Inflammatory macrophage treated with lipopolysaccharide for 1 hour (primary cell): ENCODE measurements at regions not wholly inside any gene's neighbourhood (a gene's known extent, or its start where the extent isn't known, plus 50 kb on each side); places are given as distances from the start of the nearest gene placed in this dataset.
A peak's percentile ranks its signal among the peaks of the same experiment; 100 is the strongest.

Experiments used
- DNase-seq, 2 donors: peaks; one replicate each; pipeline ENCODE4 v3.0.0-alpha.2; 2020 to 2022

DNA sequence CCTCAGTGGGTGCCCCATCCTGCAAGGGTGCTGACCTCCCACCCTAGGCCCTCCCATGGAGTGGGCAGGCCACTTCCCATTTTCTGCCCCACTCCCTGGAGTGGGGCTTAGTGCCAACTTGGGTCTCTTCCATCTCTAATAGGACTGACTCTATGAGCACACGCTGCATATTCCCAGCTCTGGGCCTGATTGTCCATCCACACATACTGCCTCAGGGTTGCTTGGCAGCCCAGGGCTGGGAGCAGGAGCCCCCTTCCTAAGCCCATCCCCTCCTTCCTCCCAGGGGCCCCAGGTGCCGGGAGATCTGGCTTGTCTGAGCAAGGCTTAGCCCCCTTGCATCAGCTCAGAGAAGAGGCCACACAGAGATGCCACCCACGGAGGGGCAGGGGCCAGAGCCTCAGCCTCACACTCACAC lies 55.1 kb downstream of the PJA1 start:
- no peak for DNase-seq

DNA sequence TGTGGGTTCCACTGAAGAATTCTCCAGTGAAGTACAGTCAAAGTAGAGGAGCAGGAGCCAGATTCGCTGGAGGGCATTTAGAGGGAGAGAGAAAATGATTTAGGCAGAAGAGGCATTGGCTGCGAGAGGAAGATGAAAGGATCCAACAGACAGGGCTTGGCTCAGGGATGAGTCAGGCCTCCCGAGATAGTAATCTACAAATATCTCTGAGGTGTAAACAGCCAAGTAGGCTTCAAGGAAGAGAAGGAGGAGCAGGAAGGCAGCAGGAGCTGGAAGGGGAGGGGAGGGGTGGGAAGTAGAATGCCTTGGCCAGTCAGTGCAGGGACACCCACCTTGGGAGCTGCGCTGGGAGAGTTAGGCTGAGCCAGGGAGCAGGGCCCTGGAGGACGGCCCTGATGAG lies 55.5 kb downstream of the PJA1 start:
- DNase-seq: no peak

- DNase-seq: no peak
These were observed 56.1 kb downstream of the PJA1 start for GRCh38 chrX:69109036-69109663.

DNA sequence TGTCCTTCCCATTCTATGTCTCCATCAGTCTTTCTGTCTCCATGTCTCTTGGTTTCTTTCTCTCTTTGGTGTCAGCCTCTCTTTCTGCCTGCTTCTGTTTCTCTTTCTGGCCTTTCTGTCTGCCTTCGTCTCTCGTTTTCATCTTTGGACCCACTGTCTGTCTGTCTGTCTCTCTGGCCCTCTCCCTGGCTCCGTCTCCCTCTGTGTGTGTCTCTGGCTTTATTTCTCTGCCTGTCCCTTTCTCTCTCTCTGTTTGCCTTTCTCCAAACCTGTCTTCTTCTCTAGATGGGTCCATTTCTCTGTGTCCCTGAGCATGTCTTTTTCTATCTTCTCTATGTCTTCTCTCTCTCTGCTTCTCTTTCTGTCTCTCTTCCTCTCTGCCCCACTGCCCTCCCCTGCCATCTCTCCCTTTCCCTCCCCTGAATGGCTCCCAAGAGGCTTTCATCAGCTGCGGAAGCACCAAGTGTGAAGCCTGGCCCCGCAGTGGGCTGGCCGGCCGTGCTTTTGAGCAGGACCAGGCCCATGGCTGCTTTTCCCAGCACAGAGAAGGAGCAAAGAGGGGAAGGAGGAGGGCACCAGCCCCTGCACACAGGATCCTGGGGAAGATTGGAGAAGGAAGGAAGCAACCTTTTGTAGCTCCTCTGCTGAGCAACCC lies 57.4 kb downstream of the PJA1 start:
- DNase-seq: no peak

GRCh38 chrX:69107231-69107739 lies 58.0 kb downstream of the PJA1 start:
- DNase-seq: no peak

- no peak for DNase-seq
These were observed 60.4 kb downstream of the PJA1 start for GRCh38 chrX:69104756-69105434.

GRCh38 chrX:69103539-69103938 lies 61.7 kb downstream of the PJA1 start:
- DNase-seq: no peak

DNA sequence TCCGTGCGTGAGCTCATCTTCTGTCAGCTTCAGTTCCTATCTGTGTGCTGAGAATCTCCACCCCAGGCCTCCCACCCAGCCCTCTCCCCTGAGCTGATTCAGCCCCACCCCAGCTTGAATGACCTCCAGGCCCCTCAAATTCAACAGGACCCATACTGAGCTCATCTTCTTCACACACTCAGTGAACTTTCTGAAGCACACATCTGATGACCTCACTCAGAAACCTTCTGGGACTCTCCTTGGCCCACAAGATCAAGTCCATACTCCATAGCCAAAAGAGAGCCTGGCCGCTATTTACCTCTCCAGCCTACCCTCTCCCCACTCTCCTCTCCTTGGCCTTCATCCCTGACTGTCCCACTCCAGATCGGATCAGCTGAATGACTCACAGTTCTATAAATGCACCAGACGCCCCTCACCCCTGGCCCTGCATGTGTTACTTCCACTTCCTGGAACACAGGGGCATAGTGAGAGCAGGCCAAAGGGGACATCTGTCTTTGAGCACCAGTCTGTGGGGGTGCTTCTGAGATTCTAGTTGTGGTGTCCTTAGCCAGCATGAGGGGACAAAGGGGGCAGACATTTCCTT lies 62.5 kb downstream of the PJA1 start:
- DNase-seq: no peak

GRCh38 chrX:69101683-69102251 lies 63.5 kb downstream of the PJA1 start:
- no peak for DNase-seq

GRCh38 chrX:69100478-69100877 lies 64.8 kb downstream of the PJA1 start:
- no peak for DNase-seq

DNA sequence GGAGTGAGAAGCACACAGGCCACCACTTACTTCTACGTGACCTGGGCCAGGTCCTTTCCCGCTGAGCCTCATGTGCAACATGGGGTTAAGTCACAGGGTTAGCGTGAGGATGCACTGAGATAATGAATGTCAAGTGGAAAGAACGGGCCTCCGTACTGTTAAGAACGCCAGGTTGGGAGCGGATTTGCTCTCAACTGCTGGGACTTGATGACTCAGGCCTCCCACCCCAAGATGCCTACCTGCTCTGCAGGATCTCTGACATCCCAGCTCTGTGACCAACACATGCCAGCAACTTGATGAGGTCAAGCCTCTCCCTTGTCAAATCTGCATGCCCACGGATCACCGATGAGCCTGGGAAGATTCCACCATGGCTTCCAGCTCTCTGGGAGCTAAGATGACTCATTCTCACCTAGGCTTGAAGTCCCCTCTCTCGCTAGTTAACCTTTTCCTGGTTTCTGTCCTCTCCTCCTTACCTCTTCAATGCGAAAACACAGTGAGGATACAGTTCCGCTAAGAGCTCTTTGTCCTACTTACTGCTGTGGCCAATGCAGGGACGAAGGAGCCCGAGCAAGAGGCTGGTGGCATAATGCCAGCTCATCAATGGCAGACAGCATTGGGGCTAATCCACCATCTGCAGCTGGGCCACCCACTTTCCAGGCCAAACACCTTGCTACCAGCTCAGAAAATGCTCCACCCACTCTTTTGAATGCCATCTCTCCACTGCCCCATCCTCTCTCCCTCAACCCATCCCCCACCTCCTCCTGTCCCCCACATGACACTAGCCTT lies 67.6 kb downstream of the PJA1 start:
- no peak for DNase-seq

GRCh38 chrX:69096963-69097362 lies 68.3 kb downstream of the PJA1 start:
- no peak for DNase-seq

GRCh38 chrX:69094977-69095669 lies 70.1 kb downstream of the PJA1 start:
- DNase-seq: no peak

- DNase-seq: peak; percentile 34 to 61
These were observed 71.0 kb downstream of the PJA1 start for GRCh38 chrX:69093960-69094871.

DNA sequence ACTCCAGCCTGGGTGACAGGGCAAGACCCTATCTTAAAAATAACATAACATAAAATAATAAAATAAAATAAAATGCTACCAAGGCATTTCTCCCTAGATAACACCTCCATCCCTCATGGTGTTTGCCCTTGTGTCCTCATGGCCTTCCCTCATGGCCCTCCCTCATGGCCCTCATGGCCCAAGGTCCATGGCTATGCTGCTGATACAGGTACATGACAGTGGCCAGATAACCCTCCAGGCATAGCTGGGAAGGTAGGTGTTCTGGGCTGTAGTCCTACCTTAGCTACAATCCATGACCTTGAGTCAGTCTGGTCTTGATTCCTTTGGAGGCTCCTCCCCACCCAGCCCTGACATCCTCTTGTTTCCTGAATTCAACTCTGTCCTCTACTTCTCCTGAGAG lies 75.2 kb downstream of the PJA1 start:
- no peak for DNase-seq

GRCh38 chrX:69089203-69089602 lies 76.0 kb downstream of the PJA1 start:
- no peak for DNase-seq

DNA sequence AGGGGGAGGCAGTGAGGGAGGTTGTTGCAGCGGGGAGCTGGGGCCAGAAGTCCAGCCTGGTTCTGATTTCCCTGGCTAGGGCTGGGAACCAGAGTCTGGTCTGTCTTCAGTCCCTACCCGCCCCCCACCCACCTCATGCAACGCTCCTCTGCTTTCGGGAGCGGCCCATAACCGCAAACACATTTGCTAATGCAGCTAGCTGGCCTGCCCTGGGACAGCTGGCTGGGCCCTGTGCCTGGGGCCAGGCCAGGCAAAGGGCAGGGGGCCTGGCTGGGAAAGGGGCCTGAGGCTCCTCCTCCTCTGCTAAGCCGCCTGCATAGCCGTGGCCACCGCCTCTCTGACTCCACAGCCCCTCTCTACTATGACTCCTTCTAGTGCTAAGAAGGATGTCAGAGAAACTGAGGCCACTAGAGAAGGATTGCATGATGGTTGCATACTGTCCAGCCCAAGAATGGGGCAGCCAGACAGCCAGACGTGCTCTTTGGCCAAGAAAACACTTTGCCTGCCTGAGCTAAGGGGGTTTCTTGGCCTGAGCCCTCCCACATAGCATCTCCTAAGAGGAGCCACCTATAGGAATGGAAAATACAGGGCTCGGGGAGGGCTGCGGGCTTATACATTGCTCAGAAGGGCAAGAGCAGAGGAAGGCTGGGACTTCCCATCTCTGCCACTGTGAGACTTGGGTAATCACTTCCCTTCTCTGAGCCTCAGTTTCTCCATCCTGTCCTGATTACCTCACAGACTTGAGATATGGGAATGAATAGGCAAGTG lies 76.9 kb downstream of the PJA1 start:
- DNase-seq: no peak

DNA sequence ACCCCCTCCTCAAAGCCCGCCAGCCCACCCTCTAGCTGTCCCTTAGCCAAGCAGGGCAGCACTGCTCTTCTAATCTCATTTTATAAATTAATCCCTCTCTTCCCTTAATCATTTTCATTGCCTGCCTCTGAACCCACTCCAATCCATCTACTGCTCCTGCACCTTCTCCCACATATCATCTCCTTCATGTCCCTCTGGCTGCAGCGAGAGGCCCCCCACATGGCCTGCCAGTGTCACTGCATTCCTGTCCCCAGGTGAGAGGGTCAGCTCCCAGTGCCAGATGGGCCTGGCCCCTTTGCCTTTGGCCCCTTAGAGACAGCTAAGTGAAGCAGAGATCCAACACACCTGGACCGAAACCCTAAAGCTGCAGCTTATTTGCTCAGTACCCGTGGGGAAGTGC lies 79.4 kb downstream of the PJA1 start:
- no peak for DNase-seq

DNA sequence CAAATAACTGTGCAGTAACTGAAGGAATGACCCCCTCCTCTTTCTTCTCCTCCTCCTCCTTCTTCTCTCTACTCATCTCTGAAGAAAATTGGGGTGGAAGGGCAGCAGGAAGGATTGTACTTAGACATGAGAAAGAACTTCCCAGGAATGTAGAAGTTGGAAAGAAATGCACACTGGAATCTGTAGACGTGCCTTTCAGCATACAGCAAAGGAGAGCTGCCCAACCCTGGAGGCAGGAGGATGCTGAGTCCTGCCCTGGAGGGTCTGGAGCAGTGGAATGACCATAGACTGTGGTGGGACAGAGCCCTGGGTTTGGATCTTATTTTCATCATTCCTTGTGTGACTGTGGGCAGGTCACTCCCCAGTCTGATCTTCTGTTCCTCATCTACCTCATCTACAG lies 80.1 kb downstream of the PJA1 start:
- no peak for DNase-seq

GRCh38 chrX:69083801-69084200 lies 81.5 kb downstream of the PJA1 start:
- DNase-seq: no peak
